Type B pancreatic cell (in vitro differentiated cells): ENCODE measurements at regions not wholly inside any gene's neighbourhood (a gene's known extent, or its start where the extent isn't known, plus 50 kb on each side); places are given as distances from the start of the nearest gene placed in this dataset.

ENCODE experiments used
- DNase-seq: peaks from one replicate; pipeline ENCODE4 v3.0.0; 2021; ENCODE audit warnings: mixed read lengths; ENCODE audit not compliant: unreplicated experiment; ENCODE audit errors: extremely low spot score
- H3K27ac Mint-ChIP-seq: 2 replicates; pipeline ENCODE4 v1.8.0; 2021; ENCODE audit warnings: mild to moderate bottlenecking, mixed read lengths
- H3K27me3 Mint-ChIP-seq: 2 replicates; pipeline ENCODE4 v1.8.0; 2021; ENCODE audit warnings: mixed read lengths
- H3K36me3 Mint-ChIP-seq: 2 replicates; pipeline ENCODE4 v1.8.0; 2021; ENCODE audit warnings: mixed read lengths
- H3K4me1 Mint-ChIP-seq: one replicate; pipeline ENCODE4 v1.8.0; 2021; ENCODE audit warnings: mixed read lengths; ENCODE audit not compliant: unreplicated experiment
- H3K4me3 Mint-ChIP-seq: 2 replicates; pipeline ENCODE4 v1.8.0; 2021; ENCODE audit warnings: mild to moderate bottlenecking, mixed read lengths
- H3K9me3 Mint-ChIP-seq: 2 replicates; pipeline ENCODE4 v1.8.0; 2021; ENCODE audit warnings: mixed read lengths
- TF ChIP-seq, protein P1 (sequence below): fragments of 200-600 bp; sonication (generic); conservative IDR thresholded peaks from 2 replicates; pipeline ENCODE4 v1.5.0; 2021; ENCODE audit warnings: antibody characterized with exemption, mild to moderate bottlenecking

DNA sequence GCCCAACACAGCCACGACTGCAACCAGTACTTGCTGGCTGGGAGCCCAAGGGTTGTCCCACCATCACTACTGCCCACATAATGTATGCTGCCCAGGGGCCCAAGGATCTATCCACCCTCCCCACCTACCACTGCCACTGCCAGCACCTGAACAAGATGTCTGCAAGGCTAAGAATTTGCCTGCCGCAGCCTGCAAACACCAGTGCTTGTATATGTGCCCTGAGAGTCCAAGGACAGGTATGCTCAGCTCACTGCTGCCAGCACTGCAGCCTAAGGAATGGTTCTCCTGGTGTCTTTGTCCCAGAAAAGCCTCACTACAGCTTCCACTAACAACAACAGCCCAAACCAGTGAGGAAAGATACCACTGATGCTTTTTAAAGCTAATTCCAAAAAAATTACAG, 1174.0 kb downstream of the SORCS1 start:
- Mint-ChIP-seq H3K27ac (no peak overlapping the region), H3K9me3 (no peaks in the 10 kb centered on the region), H3K4me1 (peaks cover 28% of the 10 kb centered on the region), H3K4me3 (no peak overlapping the region), H3K36me3 (no peaks in the 10 kb centered on the region), H3K27me3 (no peaks in the 10 kb centered on the region)
- TF ChIP-seq, protein P1, sequence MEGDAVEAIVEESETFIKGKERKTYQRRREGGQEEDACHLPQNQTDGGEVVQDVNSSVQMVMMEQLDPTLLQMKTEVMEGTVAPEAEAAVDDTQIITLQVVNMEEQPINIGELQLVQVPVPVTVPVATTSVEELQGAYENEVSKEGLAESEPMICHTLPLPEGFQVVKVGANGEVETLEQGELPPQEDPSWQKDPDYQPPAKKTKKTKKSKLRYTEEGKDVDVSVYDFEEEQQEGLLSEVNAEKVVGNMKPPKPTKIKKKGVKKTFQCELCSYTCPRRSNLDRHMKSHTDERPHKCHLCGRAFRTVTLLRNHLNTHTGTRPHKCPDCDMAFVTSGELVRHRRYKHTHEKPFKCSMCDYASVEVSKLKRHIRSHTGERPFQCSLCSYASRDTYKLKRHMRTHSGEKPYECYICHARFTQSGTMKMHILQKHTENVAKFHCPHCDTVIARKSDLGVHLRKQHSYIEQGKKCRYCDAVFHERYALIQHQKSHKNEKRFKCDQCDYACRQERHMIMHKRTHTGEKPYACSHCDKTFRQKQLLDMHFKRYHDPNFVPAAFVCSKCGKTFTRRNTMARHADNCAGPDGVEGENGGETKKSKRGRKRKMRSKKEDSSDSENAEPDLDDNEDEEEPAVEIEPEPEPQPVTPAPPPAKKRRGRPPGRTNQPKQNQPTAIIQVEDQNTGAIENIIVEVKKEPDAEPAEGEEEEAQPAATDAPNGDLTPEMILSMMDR: no peak
- no peak for DNase-seq

GRCh38 chr10:105989995-105990394, 1174.5 kb downstream of the SORCS1 start:
- no peak overlapping the region for H3K27ac Mint-ChIP-seq
- no peaks in the 10 kb centered on the region for H3K27me3 Mint-ChIP-seq
- H3K4me3 Mint-ChIP-seq: no peak overlapping the region
- no peak for DNase-seq
- H3K9me3 Mint-ChIP-seq: no peaks in the 10 kb centered on the region
- TF ChIP-seq, protein P1: no peak
- H3K4me1 Mint-ChIP-seq: peaks cover 28% of the 10 kb centered on the region
- H3K36me3 Mint-ChIP-seq: no peaks in the 10 kb centered on the region

DNA sequence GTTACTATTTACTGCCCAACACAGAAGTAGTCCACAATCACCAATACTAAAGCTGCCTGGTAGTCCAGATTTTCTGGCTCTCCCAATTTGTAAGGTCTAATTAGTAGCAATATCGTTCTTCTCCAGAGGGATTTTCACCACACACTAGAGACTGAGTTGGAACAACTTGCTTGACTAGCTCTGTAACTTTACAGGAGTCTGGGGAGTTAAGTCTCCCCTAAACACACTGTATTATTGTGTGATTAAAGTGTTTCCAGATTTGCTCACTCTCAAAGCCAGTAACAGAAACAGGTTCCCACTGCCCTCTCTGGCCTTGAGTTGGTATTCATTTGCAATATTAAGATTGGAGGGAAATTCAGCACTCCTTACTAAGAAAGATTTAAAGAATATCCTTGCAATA, 1175.7 kb downstream of the SORCS1 start:
- Mint-ChIP-seq H3K27ac (no peak overlapping the region), H3K36me3 (no peaks in the 10 kb centered on the region), H3K4me3 (no peak overlapping the region), H3K9me3 (no peaks in the 10 kb centered on the region), H3K4me1 (peaks cover 28% of the 10 kb centered on the region), H3K27me3 (no peaks in the 10 kb centered on the region)
- no peak for DNase-seq
- TF ChIP-seq, protein P1: no peak

- Mint-ChIP-seq H3K4me3 (no peak overlapping the region), H3K27ac (no peak overlapping the region), H3K36me3 (no peaks in the 10 kb centered on the region), H3K4me1 (peaks cover 28% of the 10 kb centered on the region), H3K27me3 (no peaks in the 10 kb centered on the region), H3K9me3 (no peaks in the 10 kb centered on the region)
- no peak for DNase-seq
- TF ChIP-seq, protein P1: no peak
These were observed 1177.4 kb downstream of the SORCS1 start for GRCh38 chr10:105986912-105987635.

GRCh38 chr10:105986486-105986885, 1178.0 kb downstream of the SORCS1 start:
- Mint-ChIP-seq H3K4me3 (no peak overlapping the region), H3K27me3 (no peaks in the 10 kb centered on the region), H3K27ac (no peak overlapping the region), H3K9me3 (no peaks in the 10 kb centered on the region), H3K36me3 (no peaks in the 10 kb centered on the region), H3K4me1 (peaks cover 28% of the 10 kb centered on the region)
- no peak for DNase-seq
- TF ChIP-seq, protein P1: no peak
